ENCODE measurements at regions not wholly inside any gene's neighbourhood (a gene's known extent, or its start where the extent isn't known, plus 50 kb on each side); places are given as distances from the start of the nearest gene placed in this dataset.

DNA sequence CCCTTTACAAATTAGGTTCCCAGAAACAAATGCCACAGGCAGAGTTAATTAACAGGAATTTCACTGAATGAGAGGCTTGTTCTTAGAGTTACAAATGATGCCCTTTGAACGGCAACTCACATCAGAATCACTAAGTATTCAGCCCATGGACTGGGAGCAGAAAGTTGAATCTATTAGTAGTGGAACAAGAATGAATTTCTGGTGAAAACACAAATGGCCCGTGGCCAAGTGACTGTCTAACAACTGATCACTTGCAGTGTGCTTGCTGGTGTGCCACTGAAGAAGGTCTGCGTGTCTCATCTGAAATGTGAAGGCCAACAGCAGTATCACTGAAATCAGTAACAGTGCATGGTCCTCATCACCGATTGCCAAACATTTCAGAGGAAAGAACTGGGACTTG, 893.4 kb upstream of the TMEM132C start:
- TF ChIP-seq JUNB (IDR thresholded peaks at IDR 0.05; ENCODE audit: unreplicated experiment), result no peak
- no peak for TF ChIP-seq CTCF (conservative IDR thresholded peaks at IDR 0.05; ENCODE audit: low read depth in 2 of 2)
- TF ChIP-seq EZH2phosphoT487 (IDR thresholded peaks at IDR 0.05; ENCODE audit: unreplicated experiment), result no peak
- no peak for TF ChIP-seq POLR2AphosphoS5 (IDR thresholded peaks at IDR 0.05; ENCODE audit: low read depth)
- TF ChIP-seq REST (IDR thresholded peaks at IDR 0.05; ENCODE audit: unreplicated experiment), result no peak
- no peak for TF ChIP-seq EZH2 (IDR thresholded peaks at IDR 0.05; ENCODE audit: low read depth, unreplicated experiment)
- TF ChIP-seq STAT1 (IDR thresholded peaks at IDR 0.05; ENCODE audit: unreplicated experiment), result no peak
- TF ChIP-seq ETS1 (IDR thresholded peaks at IDR 0.05), result no peak
- TF ChIP-seq, protein P1, sequence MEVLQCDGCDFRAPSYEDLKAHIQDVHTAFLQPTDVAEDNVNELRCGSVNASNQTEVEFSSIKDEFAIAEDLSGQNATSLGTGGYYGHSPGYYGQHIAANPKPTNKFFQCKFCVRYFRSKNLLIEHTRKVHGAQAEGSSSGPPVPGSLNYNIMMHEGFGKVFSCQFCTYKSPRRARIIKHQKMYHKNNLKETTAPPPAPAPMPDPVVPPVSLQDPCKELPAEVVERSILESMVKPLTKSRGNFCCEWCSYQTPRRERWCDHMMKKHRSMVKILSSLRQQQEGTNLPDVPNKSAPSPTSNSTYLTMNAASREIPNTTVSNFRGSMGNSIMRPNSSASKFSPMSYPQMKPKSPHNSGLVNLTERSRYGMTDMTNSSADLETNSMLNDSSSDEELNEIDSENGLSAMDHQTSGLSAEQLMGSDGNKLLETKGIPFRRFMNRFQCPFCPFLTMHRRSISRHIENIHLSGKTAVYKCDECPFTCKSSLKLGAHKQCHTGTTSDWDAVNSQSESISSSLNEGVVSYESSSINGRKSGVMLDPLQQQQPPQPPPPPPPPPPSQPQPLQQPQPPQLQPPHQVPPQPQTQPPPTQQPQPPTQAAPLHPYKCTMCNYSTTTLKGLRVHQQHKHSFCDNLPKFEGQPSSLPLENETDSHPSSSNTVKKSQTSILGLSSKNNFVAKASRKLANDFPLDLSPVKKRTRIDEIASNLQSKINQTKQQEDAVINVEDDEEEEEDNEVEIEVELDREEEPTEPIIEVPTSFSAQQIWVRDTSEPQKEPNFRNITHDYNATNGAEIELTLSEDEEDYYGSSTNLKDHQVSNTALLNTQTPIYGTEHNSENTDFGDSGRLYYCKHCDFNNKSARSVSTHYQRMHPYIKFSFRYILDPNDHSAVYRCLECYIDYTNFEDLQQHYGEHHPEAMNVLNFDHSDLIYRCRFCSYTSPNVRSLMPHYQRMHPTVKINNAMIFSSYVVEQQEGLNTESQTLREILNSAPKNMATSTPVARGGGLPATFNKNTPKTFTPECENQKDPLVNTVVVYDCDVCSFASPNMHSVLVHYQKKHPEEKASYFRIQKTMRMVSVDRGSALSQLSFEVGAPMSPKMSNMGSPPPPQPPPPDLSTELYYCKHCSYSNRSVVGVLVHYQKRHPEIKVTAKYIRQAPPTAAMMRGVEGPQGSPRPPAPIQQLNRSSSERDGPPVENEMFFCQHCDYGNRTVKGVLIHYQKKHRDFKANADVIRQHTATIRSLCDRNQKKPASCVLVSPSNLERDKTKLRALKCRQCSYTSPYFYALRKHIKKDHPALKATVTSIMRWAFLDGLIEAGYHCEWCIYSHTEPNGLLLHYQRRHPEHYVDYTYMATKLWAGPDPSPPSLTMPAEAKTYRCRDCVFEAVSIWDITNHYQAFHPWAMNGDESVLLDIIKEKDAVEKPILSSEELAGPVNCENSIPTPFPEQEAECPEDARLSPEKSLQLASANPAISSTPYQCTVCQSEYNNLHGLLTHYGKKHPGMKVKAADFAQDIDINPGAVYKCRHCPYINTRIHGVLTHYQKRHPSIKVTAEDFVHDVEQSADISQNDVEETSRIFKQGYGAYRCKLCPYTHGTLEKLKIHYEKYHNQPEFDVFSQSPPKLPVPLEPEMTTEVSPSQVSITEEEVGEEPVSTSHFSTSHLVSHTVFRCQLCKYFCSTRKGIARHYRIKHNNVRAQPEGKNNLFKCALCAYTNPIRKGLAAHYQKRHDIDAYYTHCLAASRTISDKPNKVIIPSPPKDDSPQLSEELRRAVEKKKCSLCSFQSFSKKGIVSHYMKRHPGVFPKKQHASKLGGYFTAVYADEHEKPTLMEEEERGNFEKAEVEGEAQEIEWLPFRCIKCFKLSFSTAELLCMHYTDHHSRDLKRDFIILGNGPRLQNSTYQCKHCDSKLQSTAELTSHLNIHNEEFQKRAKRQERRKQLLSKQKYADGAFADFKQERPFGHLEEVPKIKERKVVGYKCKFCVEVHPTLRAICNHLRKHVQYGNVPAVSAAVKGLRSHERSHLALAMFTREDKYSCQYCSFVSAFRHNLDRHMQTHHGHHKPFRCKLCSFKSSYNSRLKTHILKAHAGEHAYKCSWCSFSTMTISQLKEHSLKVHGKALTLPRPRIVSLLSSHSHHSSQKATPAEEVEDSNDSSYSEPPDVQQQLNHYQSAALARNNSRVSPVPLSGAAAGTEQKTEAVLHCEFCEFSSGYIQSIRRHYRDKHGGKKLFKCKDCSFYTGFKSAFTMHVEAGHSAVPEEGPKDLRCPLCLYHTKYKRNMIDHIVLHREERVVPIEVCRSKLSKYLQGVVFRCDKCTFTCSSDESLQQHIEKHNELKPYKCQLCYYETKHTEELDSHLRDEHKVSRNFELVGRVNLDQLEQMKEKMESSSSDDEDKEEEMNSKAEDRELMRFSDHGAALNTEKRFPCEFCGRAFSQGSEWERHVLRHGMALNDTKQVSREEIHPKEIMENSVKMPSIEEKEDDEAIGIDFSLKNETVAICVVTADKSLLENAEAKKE (CRISPR knock-in tag; IDR thresholded peaks at IDR 0.05), result no peak
- TF ChIP-seq CREB1 (CRISPR knock-in tag; IDR thresholded peaks at IDR 0.05; ENCODE audit: low read depth), result no peak
- TF ChIP-seq ZNF114 (CRISPR knock-in tag; IDR thresholded peaks at IDR 0.05), result no peak
- no peak for TF ChIP-seq ZNF331 (CRISPR knock-in tag; IDR thresholded peaks at IDR 0.05; ENCODE audit: low read depth)
